ENCODE measurements at regions not wholly inside any gene's neighbourhood (a gene's known extent, or its start where the extent isn't known, plus 50 kb on each side); places are given as distances from the start of the nearest gene placed in this dataset.

- TF ChIP-seq CTCF (IDR thresholded peaks at IDR 0.05; ENCODE audit: low read depth, low read length), result no peak
- DNase-seq (ENCODE audit: low read depth in 2 of 2), result no peak
- no peak overlapping the region for H3K4me3 ChIP-seq (replicated peaks in 1 of 2; ENCODE audit: low read depth in 2 of 2, low read length in 2 of 2)
Measured at GRCh38 chr18:75683426-75683825, 255.9 kb upstream of the SMIM21 start.

GRCh38 chr18:75681538-75682115, 254.1 kb upstream of the SMIM21 start:
- DNase-seq (ENCODE audit: low read depth in 2 of 2), result no peak
- no peak overlapping the region for H3K4me3 ChIP-seq (replicated peaks in 1 of 2; ENCODE audit: low read depth in 2 of 2, low read length in 2 of 2)
- no peak for TF ChIP-seq CTCF (IDR thresholded peaks at IDR 0.05; ENCODE audit: low read depth, low read length)

GRCh38 chr18:75679331-75679730, 251.8 kb upstream of the SMIM21 start:
- DNase-seq (ENCODE audit: low read depth in 2 of 2), result peak; percentile 10 to 51
- no peak for TF ChIP-seq CTCF (IDR thresholded peaks at IDR 0.05; ENCODE audit: low read depth, low read length)
- no peak overlapping the region for H3K4me3 ChIP-seq (replicated peaks in 1 of 2; ENCODE audit: low read depth in 2 of 2, low read length in 2 of 2)

- DNase-seq (ENCODE audit: low read depth in 2 of 2), result peak; percentile 7 to 60
- no peak for TF ChIP-seq CTCF (IDR thresholded peaks at IDR 0.05; ENCODE audit: low read depth, low read length)
- H3K4me3 ChIP-seq (replicated peaks in 1 of 2; ENCODE audit: low read depth in 2 of 2, low read length in 2 of 2), result no peak overlapping the region
Measured at GRCh38 chr18:75678627-75679026, 251.1 kb upstream of the SMIM21 start.

- TF ChIP-seq CTCF (IDR thresholded peaks at IDR 0.05; ENCODE audit: low read depth, low read length), result no peak
- no peak for DNase-seq (ENCODE audit: low read depth in 2 of 2)
- H3K4me3 ChIP-seq (replicated peaks in 1 of 2; ENCODE audit: low read depth in 2 of 2, low read length in 2 of 2), result no peak overlapping the region
Measured at GRCh38 chr18:75677696-75678455, 250.4 kb upstream of the SMIM21 start.

GRCh38 chr18:75660932-75661331, 233.4 kb upstream of the SMIM21 start:
- no peak overlapping the region for H3K4me3 ChIP-seq (replicated peaks in 1 of 2; ENCODE audit: low read depth in 2 of 2, low read length in 2 of 2)
- TF ChIP-seq CTCF (IDR thresholded peaks at IDR 0.05; ENCODE audit: low read depth, low read length), result no peak

More at GRCh38 chr18:75660932-75661331, 233.4 kb upstream of the SMIM21 start:
- DNase-seq (ENCODE audit: low read depth in 2 of 2), result no peak
